IPS-20b (cell line): ENCODE measurements at regions not wholly inside any gene's neighbourhood (a gene's known extent, or its start where the extent isn't known, plus 50 kb on each side); places are given as distances from the start of the nearest gene placed in this dataset.

ENCODE experiments used
- H3K27ac ChIP-seq: one replicate; pipeline ENCODE4 v1.5.1; 2013; ENCODE audit warnings: low read length
- H3K27me3 ChIP-seq: 2 replicates; pipeline ENCODE4 v1.6.1; 2013; ENCODE audit warnings: mild to moderate bottlenecking, low read length, inconsistent platforms; ENCODE audit not compliant: insufficient read depth
- H3K36me3 ChIP-seq: 2 replicates; pipeline ENCODE4 v1.6.1; 2013; ENCODE audit warnings: low read depth, mild to moderate bottlenecking, inconsistent platforms, low read length, moderate library complexity; ENCODE audit not compliant: insufficient read depth
- H3K4me1 ChIP-seq: 2 replicates; pipeline ENCODE4 v1.6.1; 2013; ENCODE audit warnings: mild to moderate bottlenecking, control low read depth, inconsistent platforms, low read length, moderate library complexity; ENCODE audit not compliant: insufficient read depth
- H3K4me3 ChIP-seq: 2 replicates; pipeline ENCODE4 v1.5.1; 2013; ENCODE audit warnings: mild to moderate bottlenecking, low read length, inconsistent platforms
- H3K9ac ChIP-seq: 2 replicates; pipeline ENCODE4 v1.6.1; 2013; ENCODE audit warnings: low read depth, mild to moderate bottlenecking, inconsistent platforms, low read length, moderate library complexity
- H3K9me3 ChIP-seq: 2 replicates; pipeline ENCODE4 v1.6.1; 2013; ENCODE audit warnings: mild to moderate bottlenecking, low read depth, low read length, inconsistent platforms; ENCODE audit not compliant: insufficient read depth

GRCh38 chr10:109475711-109476421 lies 447.4 kb downstream of the XPNPEP1 start:
- H3K9me3 ChIP-seq: no peaks in the 10 kb centered on the region
- no peak overlapping the region for H3K9ac ChIP-seq
- no peaks in the 10 kb centered on the region for H3K27me3 ChIP-seq
- H3K27ac ChIP-seq: no peak overlapping the region
- no peaks in the 10 kb centered on the region for H3K36me3 ChIP-seq
- no peak overlapping the region for H3K4me3 ChIP-seq
- H3K4me1 ChIP-seq: peaks cover 12% of the 10 kb centered on the region; the same call in 1 of the 2 replicates

- Histone ChIP-seq H3K4me3 (no peak overlapping the region), H3K9me3 (no peaks in the 10 kb centered on the region), H3K9ac (no peak overlapping the region), H3K4me1 (peaks cover 12% of the 10 kb centered on the region; the same call in 1 of the 2 replicates), H3K27me3 (no peaks in the 10 kb centered on the region), H3K27ac (no peak overlapping the region), H3K36me3 (no peaks in the 10 kb centered on the region)
These were observed 448.5 kb downstream of the XPNPEP1 start for GRCh38 chr10:109474812-109475211.

GRCh38 chr10:109474261-109474660 lies 449.1 kb downstream of the XPNPEP1 start:
- Histone ChIP-seq H3K9ac (no peak overlapping the region), H3K4me3 (no peak overlapping the region), H3K27me3 (no peaks in the 10 kb centered on the region), H3K9me3 (no peaks in the 10 kb centered on the region), H3K36me3 (no peaks in the 10 kb centered on the region), H3K4me1 (peaks cover 12% of the 10 kb centered on the region; the same call in 1 of the 2 replicates), H3K27ac (no peak overlapping the region)

- no peaks in the 10 kb centered on the region for H3K4me1 ChIP-seq
- H3K9ac ChIP-seq: no peak overlapping the region
- H3K36me3 ChIP-seq: no peaks in the 10 kb centered on the region
- H3K27me3 ChIP-seq: no peaks in the 10 kb centered on the region
- H3K9me3 ChIP-seq: peaks cover 3% of the 10 kb centered on the region; the same call in 1 of the 2 replicates
- H3K27ac ChIP-seq: no peak overlapping the region
- no peak overlapping the region for H3K4me3 ChIP-seq
These were observed 455.8 kb downstream of the XPNPEP1 start for GRCh38 chr10:109467551-109467950.

- Histone ChIP-seq H3K9me3 (peaks cover 3% of the 10 kb centered on the region; the same call in 1 of the 2 replicates), H3K27me3 (no peaks in the 10 kb centered on the region), H3K36me3 (no peaks in the 10 kb centered on the region), H3K4me1 (no peaks in the 10 kb centered on the region), H3K27ac (no peak overlapping the region), H3K4me3 (no peak overlapping the region), H3K9ac (no peak overlapping the region)
These were observed 458.4 kb downstream of the XPNPEP1 start for GRCh38 chr10:109464949-109465348.

GRCh38 chr10:109457302-109457638 lies 466.0 kb downstream of the XPNPEP1 start:
- Histone ChIP-seq H3K36me3 (no peaks in the 10 kb centered on the region), H3K4me1 (peaks cover 10% of the 10 kb centered on the region), H3K27ac (no peak overlapping the region), H3K9ac (peak overlapping the region; percentile 14; the same call in 1 of the 2 replicates), H3K9me3 (no peaks in the 10 kb centered on the region), H3K27me3 (peaks cover 55% of the 10 kb centered on the region), H3K4me3 (peak overlapping the region; percentile 77)

- no peaks in the 10 kb centered on the region for H3K36me3 ChIP-seq
- H3K27me3 ChIP-seq: peaks cover 55% of the 10 kb centered on the region
- H3K4me3 ChIP-seq: peak overlapping the region; percentile 77
- no peaks in the 10 kb centered on the region for H3K9me3 ChIP-seq
- no peak overlapping the region for H3K27ac ChIP-seq
- peaks cover 10% of the 10 kb centered on the region for H3K4me1 ChIP-seq
- H3K9ac ChIP-seq: peak overlapping the region; percentile 14; the same call in 1 of the 2 replicates
These were observed 466.6 kb downstream of the XPNPEP1 start for GRCh38 chr10:109456566-109457301.

- Histone ChIP-seq H3K9ac (no peak overlapping the region), H3K27me3 (peaks cover 55% of the 10 kb centered on the region), H3K27ac (no peak overlapping the region), H3K4me1 (peaks cover 10% of the 10 kb centered on the region), H3K4me3 (no peak overlapping the region), H3K36me3 (no peaks in the 10 kb centered on the region), H3K9me3 (no peaks in the 10 kb centered on the region)
These were observed 468.6 kb downstream of the XPNPEP1 start for GRCh38 chr10:109454691-109455090.

- H3K4me3 ChIP-seq: no peak overlapping the region
- H3K9me3 ChIP-seq: no peaks in the 10 kb centered on the region
- H3K4me1 ChIP-seq: peaks cover 7% of the 10 kb centered on the region
- no peaks in the 10 kb centered on the region for H3K36me3 ChIP-seq
- no peak overlapping the region for H3K27ac ChIP-seq
- H3K9ac ChIP-seq: no peak overlapping the region
- H3K27me3 ChIP-seq: peaks cover 35% of the 10 kb centered on the region
These were observed 471.4 kb downstream of the XPNPEP1 start for GRCh38 chr10:109451879-109452278.

- no peaks in the 10 kb centered on the region for H3K9me3 ChIP-seq
- H3K36me3 ChIP-seq: no peaks in the 10 kb centered on the region
- peaks cover 23% of the 10 kb centered on the region for H3K27me3 ChIP-seq
- no peak overlapping the region for H3K9ac ChIP-seq
- no peak overlapping the region for H3K27ac ChIP-seq
- no peak overlapping the region for H3K4me3 ChIP-seq
- peaks cover 5% of the 10 kb centered on the region for H3K4me1 ChIP-seq
These were observed 472.6 kb downstream of the XPNPEP1 start for GRCh38 chr10:109450702-109451101.

- Histone ChIP-seq H3K9me3 (no peaks in the 10 kb centered on the region), H3K27ac (no peak overlapping the region), H3K4me1 (no peaks in the 10 kb centered on the region), H3K4me3 (no peak overlapping the region), H3K36me3 (no peaks in the 10 kb centered on the region), H3K27me3 (no peaks in the 10 kb centered on the region), H3K9ac (no peak overlapping the region)
These were observed 489.9 kb downstream of the XPNPEP1 start for GRCh38 chr10:109433434-109433833.

- H3K9me3 ChIP-seq: no peaks in the 10 kb centered on the region
- H3K4me1 ChIP-seq: no peaks in the 10 kb centered on the region; the same call in 1 of the 2 replicates
- H3K27me3 ChIP-seq: no peaks in the 10 kb centered on the region
- no peak overlapping the region for H3K9ac ChIP-seq
- no peak overlapping the region for H3K4me3 ChIP-seq
- no peaks in the 10 kb centered on the region for H3K36me3 ChIP-seq
- H3K27ac ChIP-seq: no peak overlapping the region
These were observed 491.0 kb downstream of the XPNPEP1 start for GRCh38 chr10:109432281-109432680.
